ENCODE measurements at regions not wholly inside any gene's neighbourhood (a gene's known extent, or its start where the extent isn't known, plus 50 kb on each side); places are given as distances from the start of the nearest gene placed in this dataset.

DNA sequence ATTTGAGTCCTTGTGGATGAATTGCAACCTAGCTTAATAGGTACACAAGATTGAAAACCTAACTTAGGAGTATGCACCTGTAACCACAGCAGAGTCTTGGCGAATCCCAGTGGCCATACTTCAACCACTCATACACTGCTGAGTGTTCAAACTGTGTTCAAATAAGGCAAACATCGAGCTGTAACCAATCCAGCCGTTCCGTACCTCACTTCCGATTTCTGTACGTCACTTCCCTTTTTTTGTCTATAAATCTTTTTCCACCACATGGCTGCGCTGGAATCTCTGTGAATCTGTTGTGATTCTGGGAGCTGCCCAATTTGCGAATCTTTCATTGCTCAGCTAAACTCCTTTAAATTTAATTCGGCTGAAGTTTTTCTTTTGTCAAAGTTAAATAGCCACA lies 190.6 kb downstream of the MAF start:
- H3K36me3 ChIP-seq (ENCODE audit: insufficient read depth, insufficient read length, low read length): no peaks in the 10 kb centered on the region
- TF ChIP-seq YY1 (IDR thresholded peaks at IDR 0.05; ENCODE audit: insufficient read depth, insufficient read length): no peak
- no peak for TF ChIP-seq ZNF274 (IDR thresholded peaks at IDR 0.05; ENCODE audit: low read depth, low read length)
- TF ChIP-seq SUZ12 (IDR thresholded peaks at IDR 0.05; ENCODE audit: extremely low read depth, insufficient read depth, insufficient read length): no peak

DNA sequence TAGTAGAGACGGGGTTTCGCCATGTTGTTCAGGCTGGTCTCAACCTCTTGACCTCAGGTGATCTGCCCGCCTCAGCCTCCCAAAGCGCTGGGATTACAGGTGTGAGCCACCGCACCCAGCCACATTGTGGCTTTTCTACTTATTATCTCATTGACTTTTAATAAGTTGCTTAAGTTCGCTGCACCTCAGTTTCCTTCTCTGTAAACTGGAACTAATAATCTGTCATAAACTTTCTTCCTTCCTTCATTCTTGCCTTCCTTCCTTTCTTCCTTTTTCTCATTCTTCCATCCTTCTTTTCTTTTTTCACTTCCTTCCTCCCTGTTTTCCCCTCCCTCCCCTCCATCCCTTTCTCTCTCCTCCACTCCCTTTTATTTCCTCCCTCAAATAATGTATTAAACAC lies 192.2 kb downstream of the MAF start:
- Histone ChIP-seq H3K27me3 (ENCODE audit: insufficient read depth, insufficient read length) (no peaks in the 10 kb centered on the region), H3K9me3 (ENCODE audit: insufficient read depth, low read length) (peaks cover 11% of the 10 kb centered on the region; the same call in 1 of the 2 replicates), H3K4me3 (ENCODE audit: insufficient read length, low read depth) (no peak overlapping the region), H3K36me3 (ENCODE audit: insufficient read depth, insufficient read length, low read length) (no peaks in the 10 kb centered on the region), H3K4me1 (ENCODE audit: insufficient read depth, insufficient read length) (peaks cover 8% of the 10 kb centered on the region), H3K9ac (ENCODE audit: insufficient read length, low read depth) (no peak overlapping the region)
- TF ChIP-seq YY1 (IDR thresholded peaks at IDR 0.05; ENCODE audit: insufficient read depth, insufficient read length) (no peak), ZNF274 (IDR thresholded peaks at IDR 0.05; ENCODE audit: low read depth, low read length) (no peak), SUZ12 (IDR thresholded peaks at IDR 0.05; ENCODE audit: extremely low read depth, insufficient read depth, insufficient read length) (no peak)
- DNase-seq (ENCODE audit: low read depth, low spot score): no peak

More for the DNA sequence above, 190.6 kb downstream of the MAF start:
- peaks cover 11% of the 10 kb centered on the region; the same call in 1 of the 2 replicates for H3K9me3 ChIP-seq (ENCODE audit: insufficient read depth, low read length)
- H3K4me3 ChIP-seq (ENCODE audit: insufficient read length, low read depth): no peak overlapping the region
- H3K9ac ChIP-seq (ENCODE audit: insufficient read length, low read depth): no peak overlapping the region
- DNase-seq (ENCODE audit: low read depth, low spot score): no peak
- H3K27me3 ChIP-seq (ENCODE audit: insufficient read depth, insufficient read length): no peaks in the 10 kb centered on the region
- H3K4me1 ChIP-seq (ENCODE audit: insufficient read depth, insufficient read length): peaks cover 8% of the 10 kb centered on the region

DNA sequence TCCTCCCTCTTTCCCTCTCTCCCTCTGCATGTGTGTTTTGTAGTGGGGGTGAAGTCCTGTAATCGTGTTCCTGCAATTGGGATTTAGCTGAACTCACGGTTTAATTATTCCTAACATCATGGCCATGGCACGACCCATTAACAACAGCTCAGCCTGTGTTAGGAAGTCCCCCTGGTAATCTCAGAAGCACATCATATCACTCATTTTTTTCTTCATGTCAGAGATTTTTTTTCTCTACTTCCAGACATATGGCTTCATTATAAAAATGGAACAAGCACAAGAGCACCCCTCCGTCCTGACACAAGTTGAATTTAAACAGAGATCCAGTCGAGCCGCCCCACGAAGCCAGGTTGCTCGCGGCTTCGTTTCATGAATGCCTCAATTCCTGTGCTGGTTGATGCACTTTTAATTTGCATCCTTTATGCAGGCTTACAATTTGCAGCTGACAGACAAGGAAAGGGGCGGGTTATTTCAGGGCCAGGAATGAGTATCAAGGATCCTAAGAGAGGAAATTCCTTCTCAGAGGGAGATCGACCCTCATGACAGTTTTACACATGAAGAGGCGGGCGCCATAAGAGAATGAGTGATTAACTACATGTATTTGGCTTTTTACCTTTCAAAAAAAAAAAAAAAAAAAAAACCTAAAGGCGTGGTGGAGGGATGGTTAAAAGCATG lies 192.9 kb downstream of the MAF start:
- H3K4me3 ChIP-seq (ENCODE audit: insufficient read length, low read depth): no peak overlapping the region
- peaks cover 11% of the 10 kb centered on the region; the same call in 1 of the 2 replicates for H3K9me3 ChIP-seq (ENCODE audit: insufficient read depth, low read length)
- no peak for TF ChIP-seq YY1 (IDR thresholded peaks at IDR 0.05; ENCODE audit: insufficient read depth, insufficient read length)
- TF ChIP-seq ZNF274 (IDR thresholded peaks at IDR 0.05; ENCODE audit: low read depth, low read length): no peak
- TF ChIP-seq SUZ12 (IDR thresholded peaks at IDR 0.05; ENCODE audit: extremely low read depth, insufficient read depth, insufficient read length): no peak
- peaks cover 9% of the 10 kb centered on the region for H3K4me1 ChIP-seq (ENCODE audit: insufficient read depth, insufficient read length)
- DNase-seq (ENCODE audit: low read depth, low spot score): no peak
- no peak overlapping the region for H3K9ac ChIP-seq (ENCODE audit: insufficient read length, low read depth)
- no peaks in the 10 kb centered on the region for H3K36me3 ChIP-seq (ENCODE audit: insufficient read depth, insufficient read length, low read length)
- no peaks in the 10 kb centered on the region for H3K27me3 ChIP-seq (ENCODE audit: insufficient read depth, insufficient read length)

DNA sequence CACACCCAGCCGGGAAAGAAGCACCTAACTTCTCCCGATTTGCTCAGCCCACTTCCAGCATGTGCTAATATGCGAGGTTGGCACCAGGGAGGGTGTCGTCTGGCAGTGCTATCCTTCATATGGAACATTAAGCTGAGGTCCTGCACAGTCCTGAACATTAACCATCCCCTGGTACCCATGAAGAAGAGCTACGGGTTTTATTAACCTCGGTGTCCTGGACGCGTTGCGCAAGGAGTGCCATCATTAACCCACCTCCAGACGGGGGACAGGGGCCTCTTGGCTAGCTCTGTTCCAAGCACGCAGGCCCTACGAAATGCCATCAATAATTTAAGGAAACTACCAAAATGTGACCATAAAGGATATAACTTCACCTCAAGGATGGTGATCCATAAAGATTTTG lies 193.5 kb downstream of the MAF start:
- Histone ChIP-seq H3K9me3 (ENCODE audit: insufficient read depth, low read length) (peaks cover 11% of the 10 kb centered on the region; the same call in 1 of the 2 replicates), H3K27me3 (ENCODE audit: insufficient read depth, insufficient read length) (no peaks in the 10 kb centered on the region), H3K36me3 (ENCODE audit: insufficient read depth, insufficient read length, low read length) (no peaks in the 10 kb centered on the region), H3K4me3 (ENCODE audit: insufficient read length, low read depth) (no peak overlapping the region), H3K9ac (ENCODE audit: insufficient read length, low read depth) (no peak overlapping the region), H3K4me1 (ENCODE audit: insufficient read depth, insufficient read length) (peaks cover 7% of the 10 kb centered on the region)
- no peak for TF ChIP-seq ZNF274 (IDR thresholded peaks at IDR 0.05; ENCODE audit: low read depth, low read length)
- TF ChIP-seq YY1 (IDR thresholded peaks at IDR 0.05; ENCODE audit: insufficient read depth, insufficient read length): no peak
- TF ChIP-seq SUZ12 (IDR thresholded peaks at IDR 0.05; ENCODE audit: extremely low read depth, insufficient read depth, insufficient read length): no peak
- no peak for DNase-seq (ENCODE audit: low read depth, low spot score)

DNA sequence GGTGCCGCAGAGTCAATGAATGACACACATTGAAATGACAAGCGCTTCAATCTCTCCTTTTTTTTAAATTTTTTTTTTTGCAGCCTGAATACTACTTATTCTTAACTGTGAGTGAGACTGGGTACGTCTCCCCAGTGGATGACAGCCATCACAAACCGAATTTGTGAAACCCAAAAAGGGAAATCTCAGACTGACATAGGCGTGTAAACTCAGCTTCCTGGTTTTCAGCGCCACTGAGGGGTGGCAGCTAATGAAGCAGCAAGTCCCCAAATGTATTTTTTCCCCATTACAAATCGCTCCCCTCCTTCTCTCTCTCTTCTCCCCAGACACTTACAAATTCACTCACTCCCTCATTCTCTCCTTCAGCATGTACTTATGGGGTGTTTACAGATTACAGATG lies 196.0 kb downstream of the MAF start:
- Histone ChIP-seq H3K9ac (ENCODE audit: insufficient read length, low read depth) (no peak overlapping the region), H3K27me3 (ENCODE audit: insufficient read depth, insufficient read length) (no peaks in the 10 kb centered on the region), H3K36me3 (ENCODE audit: insufficient read depth, insufficient read length, low read length) (no peaks in the 10 kb centered on the region), H3K9me3 (ENCODE audit: insufficient read depth, low read length) (peaks cover 11% of the 10 kb centered on the region; the same call in 1 of the 2 replicates), H3K4me1 (ENCODE audit: insufficient read depth, insufficient read length) (peaks cover 5% of the 10 kb centered on the region), H3K4me3 (ENCODE audit: insufficient read length, low read depth) (no peak overlapping the region)
- TF ChIP-seq SUZ12 (IDR thresholded peaks at IDR 0.05; ENCODE audit: extremely low read depth, insufficient read depth, insufficient read length) (no peak), ZNF274 (IDR thresholded peaks at IDR 0.05; ENCODE audit: low read depth, low read length) (no peak), YY1 (IDR thresholded peaks at IDR 0.05; ENCODE audit: insufficient read depth, insufficient read length) (no peak)
- no peak for DNase-seq (ENCODE audit: low read depth, low spot score)

DNA sequence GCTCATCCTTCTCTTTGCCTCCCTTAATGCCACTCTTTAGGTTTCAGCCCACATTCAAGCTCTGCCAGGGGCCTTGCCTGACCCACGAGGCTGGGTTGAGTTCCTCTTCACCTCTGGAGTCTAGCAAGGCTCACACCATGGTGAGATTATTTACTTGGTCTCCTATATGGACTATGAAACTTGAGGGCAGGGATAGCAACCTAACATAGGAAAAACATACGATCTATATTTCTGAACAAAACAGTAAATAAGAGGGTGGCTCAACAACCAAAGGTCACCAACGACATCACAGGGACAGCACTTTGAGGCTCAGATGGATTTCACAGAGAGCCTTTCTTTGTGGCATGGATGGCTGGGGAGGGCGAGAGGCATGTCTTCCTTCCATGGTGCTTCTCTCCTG lies 197.0 kb downstream of the MAF start:
- Histone ChIP-seq H3K9me3 (ENCODE audit: insufficient read depth, low read length) (peaks cover 11% of the 10 kb centered on the region; the same call in 1 of the 2 replicates), H3K4me3 (ENCODE audit: insufficient read length, low read depth) (no peak overlapping the region), H3K36me3 (ENCODE audit: insufficient read depth, insufficient read length, low read length) (no peaks in the 10 kb centered on the region), H3K4me1 (ENCODE audit: insufficient read depth, insufficient read length) (peaks cover 5% of the 10 kb centered on the region), H3K9ac (ENCODE audit: insufficient read length, low read depth) (no peak overlapping the region), H3K27me3 (ENCODE audit: insufficient read depth, insufficient read length) (no peaks in the 10 kb centered on the region)
- no peak for DNase-seq (ENCODE audit: low read depth, low spot score)
- TF ChIP-seq ZNF274 (IDR thresholded peaks at IDR 0.05; ENCODE audit: low read depth, low read length): no peak
- TF ChIP-seq SUZ12 (IDR thresholded peaks at IDR 0.05; ENCODE audit: extremely low read depth, insufficient read depth, insufficient read length): no peak
- no peak for TF ChIP-seq YY1 (IDR thresholded peaks at IDR 0.05; ENCODE audit: insufficient read depth, insufficient read length)

DNA sequence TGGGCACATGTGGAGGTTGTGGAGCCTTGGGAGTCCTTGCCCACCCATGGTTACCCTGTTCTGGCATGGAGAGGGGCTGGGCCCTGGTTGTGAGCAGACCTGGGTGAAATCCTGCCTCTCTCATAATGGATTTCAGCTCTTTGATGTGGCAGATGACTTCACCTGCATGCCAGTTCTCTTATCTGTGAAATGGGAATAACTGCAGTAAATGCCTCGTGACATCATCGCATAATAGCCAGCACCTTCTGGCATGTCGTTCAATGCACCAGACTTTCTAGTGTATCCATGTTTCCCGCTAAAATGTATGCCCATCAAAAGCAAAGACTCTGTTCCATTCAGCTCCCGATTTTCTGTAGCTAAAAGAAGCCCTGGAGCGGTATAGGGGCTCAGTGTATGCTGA lies 197.6 kb downstream of the MAF start:
- H3K4me3 ChIP-seq (ENCODE audit: insufficient read length, low read depth): no peak overlapping the region

More for the DNA sequence above, 197.6 kb downstream of the MAF start:
- no peaks in the 10 kb centered on the region for H3K36me3 ChIP-seq (ENCODE audit: insufficient read depth, insufficient read length, low read length)
- H3K27me3 ChIP-seq (ENCODE audit: insufficient read depth, insufficient read length): no peaks in the 10 kb centered on the region
- peaks cover 11% of the 10 kb centered on the region; the same call in 1 of the 2 replicates for H3K9me3 ChIP-seq (ENCODE audit: insufficient read depth, low read length)
- H3K4me1 ChIP-seq (ENCODE audit: insufficient read depth, insufficient read length): peaks cover 5% of the 10 kb centered on the region
- DNase-seq (ENCODE audit: low read depth, low spot score): no peak
- TF ChIP-seq YY1 (IDR thresholded peaks at IDR 0.05; ENCODE audit: insufficient read depth, insufficient read length): no peak
- TF ChIP-seq SUZ12 (IDR thresholded peaks at IDR 0.05; ENCODE audit: extremely low read depth, insufficient read depth, insufficient read length): no peak
- TF ChIP-seq ZNF274 (IDR thresholded peaks at IDR 0.05; ENCODE audit: low read depth, low read length): no peak
- no peak overlapping the region for H3K9ac ChIP-seq (ENCODE audit: insufficient read length, low read depth)
